ENCODE measurements at regions not wholly inside any gene's neighbourhood (a gene's known extent, or its start where the extent isn't known, plus 50 kb on each side); places are given as distances from the start of the nearest gene placed in this dataset.

DNA sequence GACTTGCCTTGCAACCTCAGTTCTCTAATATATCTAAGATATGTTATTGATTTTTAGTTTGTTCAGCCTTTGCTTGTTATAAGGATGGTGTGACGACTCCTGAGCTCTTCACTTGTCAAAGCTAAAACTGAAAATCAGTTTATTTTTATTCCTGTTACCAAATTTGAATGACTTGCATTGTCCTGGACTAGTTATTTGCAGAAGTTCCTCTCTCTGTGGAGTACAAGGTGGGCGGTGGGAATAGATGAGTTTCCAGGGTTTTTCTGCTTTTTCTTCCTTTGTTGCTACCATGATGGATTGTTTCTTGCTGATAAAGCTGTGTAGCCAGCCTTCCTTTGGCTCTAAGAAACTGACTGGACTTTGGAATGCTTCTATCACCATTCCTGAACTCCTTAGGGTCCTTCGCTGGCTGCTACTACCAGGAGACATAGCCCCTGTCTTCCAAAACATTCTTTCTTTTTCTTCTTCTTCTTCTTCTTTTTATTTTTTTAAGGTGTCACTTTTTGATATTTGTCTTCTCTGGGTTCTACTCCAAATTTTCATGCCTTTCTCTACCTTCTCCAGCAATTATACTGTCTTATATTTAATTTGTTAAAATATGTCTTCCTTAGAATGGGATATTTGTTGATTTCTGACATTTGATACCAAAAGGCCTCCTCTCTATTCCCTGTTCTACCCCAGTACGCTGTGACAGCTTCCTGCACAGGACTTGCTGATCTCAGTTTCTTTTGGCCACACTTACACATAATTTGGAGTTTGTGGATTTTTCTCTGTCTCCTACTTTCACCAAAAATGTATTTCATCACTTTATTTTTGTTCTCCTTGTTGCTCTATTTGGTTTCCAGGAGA, 145.1 kb upstream of the THRB start:
- DNase-seq (ENCODE audit: low spot score) (no peak), ATAC-seq (no peak)

DNA sequence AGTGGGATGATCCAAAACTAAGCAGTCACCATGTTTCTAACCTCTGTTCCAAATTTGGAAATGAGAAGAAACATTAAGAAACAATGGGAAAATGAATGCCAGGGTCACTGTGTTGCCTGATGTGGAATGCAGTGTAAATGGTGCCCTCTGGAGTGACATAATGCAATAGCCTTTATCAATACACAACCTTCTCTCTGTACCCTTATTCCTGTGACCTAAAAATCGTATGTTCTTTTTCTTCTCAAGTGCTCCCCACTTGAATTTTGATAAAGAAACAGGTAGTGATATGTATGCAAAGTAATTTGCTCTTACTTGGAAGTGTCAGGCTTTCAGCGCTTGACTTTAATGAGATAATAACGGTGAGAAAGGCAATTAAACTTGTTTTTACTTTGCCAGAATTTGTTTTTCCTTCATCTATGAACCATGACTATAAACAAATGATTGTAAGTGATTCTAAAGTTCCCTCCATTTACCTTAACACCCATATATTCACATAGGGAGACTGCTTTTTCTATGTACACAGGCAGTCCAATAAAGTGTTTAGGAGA, 145.8 kb upstream of the THRB start:
- no peak for DNase-seq (ENCODE audit: low spot score)
- peak; percentile 97 for ATAC-seq

DNA sequence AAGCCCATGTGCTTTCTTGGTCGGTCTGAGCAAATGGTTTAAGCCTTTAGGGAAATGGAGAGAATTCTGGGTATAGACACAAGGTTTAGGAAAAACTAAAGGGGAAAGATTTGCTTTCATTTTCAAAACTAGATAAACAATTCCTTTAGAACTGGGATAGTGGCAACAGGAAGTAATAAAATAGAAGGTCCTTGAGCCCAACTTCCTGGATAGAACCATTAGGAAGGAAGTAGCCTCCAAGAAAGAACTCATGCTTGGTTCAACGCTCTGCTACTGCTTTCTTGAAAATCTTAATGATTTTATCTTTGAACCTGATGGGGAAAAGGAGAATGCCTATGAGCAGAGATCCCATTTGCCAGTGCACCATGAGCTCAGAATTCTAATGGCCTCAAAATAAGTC, 147.0 kb upstream of the THRB start:
- ATAC-seq (no peak), DNase-seq (ENCODE audit: low spot score) (no peak)

DNA sequence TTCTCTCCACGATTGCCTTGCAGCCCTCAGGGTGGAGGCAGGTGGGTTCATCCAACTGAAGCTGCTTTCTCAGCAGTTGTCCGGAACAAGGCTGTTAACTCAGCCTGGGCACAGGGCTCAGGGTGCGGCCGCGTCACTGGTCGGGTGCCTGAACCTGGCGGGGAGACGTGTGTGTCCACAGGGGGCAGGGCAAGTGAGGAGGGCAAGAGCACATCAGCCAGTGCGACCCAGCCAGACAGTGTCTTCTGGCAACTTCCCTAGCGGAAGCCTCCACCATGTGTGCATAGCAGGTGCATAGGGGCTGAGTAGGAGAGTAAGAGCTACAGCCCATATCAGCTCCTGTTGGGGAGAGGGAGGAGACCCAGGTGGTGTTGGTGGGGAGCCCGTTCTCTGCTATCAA, 150.4 kb upstream of the THRB start:
- no peak for ATAC-seq
- DNase-seq (ENCODE audit: low spot score): no peak

DNA sequence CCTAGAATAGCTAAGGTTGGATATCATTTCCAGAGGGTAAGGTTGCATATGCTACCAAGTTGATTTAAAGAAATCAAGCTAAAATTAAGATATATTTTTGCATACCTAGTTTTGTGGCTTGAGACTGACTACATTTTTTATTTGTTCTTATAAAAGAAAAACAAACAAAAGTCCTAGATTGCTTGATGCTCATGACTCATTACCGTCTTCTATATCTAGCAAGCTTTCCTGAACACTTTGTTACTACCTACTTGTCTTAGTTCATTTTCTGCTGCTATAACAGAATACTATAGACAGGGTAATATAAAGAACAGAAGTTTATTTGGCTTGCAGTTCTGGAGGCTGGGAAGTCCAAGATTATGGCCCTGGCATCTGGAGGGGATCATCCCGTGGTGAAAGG, 152.1 kb upstream of the THRB start:
- no peak for ATAC-seq
- no peak for DNase-seq (ENCODE audit: low spot score)

DNA sequence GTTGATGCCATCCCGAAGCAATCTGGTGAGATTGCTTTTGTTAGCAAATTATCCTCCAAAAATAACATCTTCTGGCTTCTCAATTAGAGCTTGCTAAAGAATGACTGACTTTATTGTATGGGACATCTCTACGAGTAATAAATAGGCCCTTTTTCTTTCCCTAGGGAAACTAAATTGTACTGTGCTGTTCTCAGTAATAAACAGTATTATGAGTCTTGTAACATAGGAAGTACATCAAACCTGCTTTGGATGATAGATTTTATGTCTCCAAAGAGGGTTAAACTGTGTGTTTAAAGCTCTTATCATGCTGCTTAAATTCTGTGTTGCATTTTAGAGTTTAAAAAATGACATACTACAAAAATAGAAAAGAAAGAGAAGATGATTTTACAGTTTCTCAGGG, 153.4 kb upstream of the THRB start:
- DNase-seq (ENCODE audit: low spot score) (no peak), ATAC-seq (no peak)

DNA sequence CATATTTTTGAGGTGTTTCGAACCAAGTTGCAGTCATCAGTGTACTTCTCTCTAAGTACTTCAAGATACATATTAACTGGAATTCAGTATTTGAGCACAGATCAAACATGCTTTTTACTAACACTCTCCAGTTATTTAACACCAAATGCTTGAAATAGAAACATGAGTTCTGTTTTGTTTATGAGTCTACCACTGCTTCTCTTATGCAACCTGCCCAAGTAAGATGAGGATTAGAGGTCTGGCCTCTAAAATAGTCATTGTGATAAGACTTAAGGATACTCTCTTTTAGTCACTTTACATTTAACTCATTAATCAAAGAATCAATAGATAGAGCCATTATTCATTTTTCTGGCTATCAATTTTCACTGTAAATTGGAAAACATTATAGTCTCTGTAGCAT, 156.2 kb upstream of the THRB start:
- no peak for ATAC-seq
- DNase-seq (ENCODE audit: low spot score): no peak

DNA sequence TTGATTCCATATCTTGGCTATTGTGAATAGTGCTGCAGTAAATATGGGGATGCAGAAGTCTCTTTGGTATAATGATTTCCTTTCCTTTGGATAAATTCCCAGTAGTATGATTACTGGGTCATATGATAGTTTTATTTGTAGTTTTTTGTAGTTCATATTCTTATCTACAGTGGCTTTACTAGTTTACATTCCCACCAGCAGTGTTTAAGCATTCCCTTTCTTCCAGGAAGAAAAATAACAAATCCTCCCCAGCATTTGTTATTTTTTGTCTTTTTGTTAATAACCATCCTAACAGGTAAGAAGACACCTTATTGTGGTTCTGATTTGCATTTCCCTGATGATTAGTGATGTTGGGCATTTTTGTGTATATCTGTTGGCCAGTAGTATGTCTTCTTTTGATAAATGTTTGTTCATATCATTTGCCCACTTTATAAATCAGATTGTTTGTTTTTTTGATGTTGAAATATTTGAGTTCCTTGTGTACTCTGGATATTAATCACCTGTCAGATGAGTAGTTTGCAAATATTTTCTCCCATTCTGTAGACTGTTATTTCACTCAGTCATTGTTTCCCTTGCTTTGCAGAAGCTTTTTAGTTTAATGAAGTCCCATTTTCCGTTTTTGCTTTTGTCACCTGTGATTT, 163.3 kb upstream of the THRB start:
- DNase-seq (ENCODE audit: low spot score): no peak
- no peak for ATAC-seq

DNA sequence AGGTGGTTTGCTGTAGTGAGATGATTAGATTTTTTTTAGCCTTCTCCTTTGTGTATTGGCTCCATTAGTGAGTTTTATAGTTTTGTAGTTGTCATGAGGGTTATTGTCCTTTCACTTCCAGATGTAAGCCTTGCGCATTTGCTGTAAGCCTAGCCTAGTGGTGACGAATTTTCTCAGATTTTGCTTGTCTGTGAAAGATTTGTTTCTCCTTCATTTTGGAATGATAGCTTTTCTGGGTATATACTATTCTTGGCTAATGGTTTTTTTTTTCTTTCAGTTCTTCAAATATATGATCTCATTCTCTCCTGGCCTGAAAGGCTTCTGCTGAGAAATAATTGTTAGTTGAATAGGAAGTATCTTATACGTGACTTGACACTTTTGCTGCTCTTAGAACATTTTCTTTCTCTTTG, 166.5 kb upstream of the THRB start:
- DNase-seq (ENCODE audit: low spot score) (no peak), ATAC-seq (no peak)

DNA sequence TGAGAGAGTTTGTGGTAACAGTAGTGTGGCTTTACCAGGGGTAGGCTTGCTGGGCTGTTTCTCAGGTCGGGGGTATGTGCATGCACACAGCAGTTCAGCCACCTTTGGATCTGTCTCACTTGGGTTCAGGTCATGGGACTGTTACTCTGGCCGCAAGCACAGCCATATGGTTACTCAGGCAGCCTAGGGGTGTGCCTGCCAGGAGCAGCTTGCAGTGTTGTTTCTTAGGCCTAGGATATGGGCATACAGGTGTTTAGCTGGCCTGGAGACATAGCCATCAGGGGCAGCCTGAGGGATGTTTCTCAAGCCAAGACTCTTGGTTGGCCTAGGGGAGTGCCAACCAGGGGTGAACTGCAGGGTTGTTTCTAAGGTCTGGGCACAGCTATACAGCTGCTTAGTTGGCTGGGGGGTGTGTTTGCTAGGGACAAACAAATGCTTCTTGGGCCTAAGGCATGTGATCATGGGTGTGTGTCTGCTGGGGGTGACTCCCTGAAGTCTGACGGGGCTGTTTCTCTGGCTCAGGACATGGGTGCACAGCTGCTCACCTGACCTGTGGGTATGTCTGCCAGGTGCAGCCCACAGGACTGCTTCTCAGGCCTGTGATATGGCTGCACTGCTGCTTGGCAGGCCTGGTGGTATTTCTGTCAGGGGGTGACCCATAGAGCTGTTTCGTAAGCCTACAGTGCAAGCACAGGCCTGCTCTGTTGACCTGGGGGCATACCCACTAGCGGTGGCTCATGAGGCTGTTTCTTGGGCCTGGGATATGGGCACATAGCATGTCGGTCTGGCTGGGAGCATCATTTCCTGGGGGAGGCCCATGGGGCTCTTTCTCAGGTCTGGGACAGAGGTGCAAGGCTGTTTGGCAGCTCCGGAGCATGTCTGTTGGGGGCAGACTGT, 168.0 kb upstream of the THRB start:
- no peak for DNase-seq (ENCODE audit: low spot score)
- ATAC-seq: no peak

DNA sequence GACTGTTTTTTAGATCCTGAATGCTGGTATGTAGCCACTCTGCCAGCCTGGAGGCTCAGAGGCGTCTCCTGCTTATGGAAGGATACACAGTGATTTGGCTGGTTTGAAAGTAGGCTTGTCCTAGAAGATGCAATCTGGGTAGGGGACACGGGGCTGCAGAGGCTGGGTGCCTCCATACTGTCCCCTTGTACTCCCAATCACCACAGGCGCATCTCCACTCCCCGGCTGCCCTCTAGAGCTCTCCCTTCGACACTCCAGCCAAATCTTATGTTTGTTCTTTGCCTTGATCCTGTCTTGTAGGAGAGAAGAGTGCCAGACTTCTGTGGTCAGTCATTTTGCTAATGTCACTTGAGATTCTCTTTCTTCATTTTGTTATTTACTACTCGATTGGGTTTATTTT, 168.8 kb upstream of the THRB start:
- no peak for ATAC-seq

DNA sequence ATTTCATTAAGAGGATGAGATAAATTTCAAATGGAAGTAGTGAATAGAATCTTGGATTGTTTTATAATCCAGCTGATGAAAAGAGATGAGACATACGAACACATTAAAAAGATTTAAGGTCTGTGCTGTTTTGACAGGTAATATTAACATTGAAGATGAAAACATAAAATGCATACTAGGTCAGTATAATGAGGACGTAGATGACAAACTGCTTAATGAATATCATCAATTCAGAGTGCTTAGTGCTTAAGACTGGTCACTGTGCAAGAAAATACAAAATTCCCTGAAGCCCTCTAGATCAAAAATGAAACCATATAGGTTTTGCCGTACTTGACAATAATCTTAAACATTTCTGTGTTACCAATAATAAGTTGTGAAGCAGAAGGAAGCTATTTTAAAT, 173.4 kb upstream of the THRB start:
- ATAC-seq: no peak
- DNase-seq (ENCODE audit: low spot score): no peak

More for the DNA sequence above, 168.8 kb upstream of the THRB start:
- no peak for DNase-seq (ENCODE audit: low spot score)

DNA sequence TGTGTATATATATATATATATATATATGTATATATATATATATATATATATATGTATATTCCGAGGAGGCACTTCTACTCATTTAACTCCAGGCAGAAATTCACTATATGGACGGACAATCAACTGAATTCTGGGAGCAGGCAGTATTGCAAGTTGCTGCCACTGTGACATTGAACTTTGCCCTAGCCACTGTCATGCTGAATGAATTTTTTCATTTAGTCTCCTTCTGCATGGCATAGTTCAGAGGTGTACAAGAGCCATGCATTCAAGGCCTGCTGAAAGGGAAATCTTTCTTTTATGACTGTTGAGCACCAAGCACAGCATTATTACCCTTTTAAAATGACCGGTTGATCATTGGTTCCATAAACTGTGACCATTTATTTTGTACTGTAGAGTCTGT, 176.2 kb upstream of the THRB start:
- ATAC-seq (peak; percentile 76), DNase-seq (ENCODE audit: low spot score) (no peak)

DNA sequence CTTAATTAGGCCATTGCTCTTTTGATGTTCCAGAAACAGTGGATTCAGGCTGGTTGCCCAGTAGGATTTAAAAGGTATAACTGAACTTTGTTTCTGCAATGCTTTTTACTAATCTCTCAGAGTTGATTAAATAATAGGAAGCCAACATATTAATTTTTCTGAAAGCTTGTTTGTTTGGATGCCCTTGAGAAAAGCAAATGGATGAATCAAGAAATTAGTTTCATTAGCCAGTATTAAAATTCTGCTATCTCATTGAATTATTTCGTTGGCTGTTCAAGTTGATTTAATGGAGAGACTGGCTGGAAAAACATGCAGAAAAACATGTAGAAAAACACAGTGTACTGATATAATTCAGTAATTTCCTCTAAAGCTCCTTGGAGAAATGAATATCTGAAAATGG, 178.9 kb upstream of the THRB start:
- DNase-seq (ENCODE audit: low spot score): no peak
- ATAC-seq: peak; percentile 40

DNA sequence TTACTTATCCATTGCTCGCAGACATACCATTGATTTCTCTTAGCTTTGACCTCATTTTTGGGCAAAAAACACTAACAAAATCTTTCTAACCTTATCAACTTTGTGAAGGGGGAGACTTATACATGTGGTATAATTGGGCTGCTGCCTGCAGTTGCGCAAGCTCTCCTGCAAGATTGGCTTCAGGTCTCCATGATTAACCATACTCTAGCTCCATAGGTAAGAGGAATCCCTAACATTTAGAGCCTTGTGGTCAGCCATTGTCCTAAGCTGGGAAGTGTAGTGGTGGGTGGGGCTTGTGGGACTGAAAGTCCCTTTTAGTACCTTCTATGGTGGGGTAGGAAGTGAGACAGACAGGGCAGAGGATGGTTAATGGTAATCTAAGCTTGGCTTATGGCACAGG, 179.6 kb upstream of the THRB start:
- DNase-seq (ENCODE audit: low spot score) (no peak), ATAC-seq (no peak)

DNA sequence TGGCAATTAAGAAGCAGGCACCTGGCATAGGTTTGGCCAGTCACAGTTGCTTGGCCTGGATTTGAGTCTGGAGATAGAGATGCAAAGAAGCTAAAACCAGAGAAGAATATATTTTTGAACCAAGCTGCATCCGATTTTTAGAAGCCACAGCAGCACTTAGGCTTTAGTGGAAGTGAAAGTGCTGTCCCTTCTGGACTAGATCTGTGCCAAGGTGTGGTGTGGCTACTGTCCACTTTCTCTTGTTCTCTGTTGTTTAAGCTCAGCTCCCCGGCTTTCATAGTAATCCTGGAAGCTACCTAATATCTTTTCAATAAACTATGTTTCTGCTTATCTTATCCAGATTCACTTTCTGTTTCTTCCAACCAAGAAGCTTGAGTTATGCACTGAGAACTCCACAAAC, 183.4 kb upstream of the THRB start:
- no peak for DNase-seq (ENCODE audit: low spot score)
- ATAC-seq: peak; percentile 76

DNA sequence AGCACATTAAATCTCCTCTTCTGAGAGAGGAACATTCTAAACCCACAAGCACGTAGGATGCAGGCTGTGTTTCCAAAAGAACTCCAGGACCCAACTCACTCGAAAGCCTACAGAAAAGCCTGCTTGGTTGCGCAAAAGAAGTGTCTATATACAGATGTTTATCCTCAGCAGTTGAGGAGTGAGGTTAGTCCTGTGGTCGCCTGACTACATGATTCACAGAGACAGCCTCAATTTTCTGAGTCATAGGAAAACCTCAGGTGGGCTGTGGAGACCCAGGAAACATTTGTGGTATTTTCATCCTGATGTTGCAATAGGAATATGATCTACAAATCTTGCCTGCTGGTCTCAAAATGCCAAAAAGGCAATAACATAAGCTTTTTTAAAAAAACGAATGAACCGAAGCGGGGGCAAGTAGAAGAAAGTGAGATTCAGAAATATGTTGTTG, 183.8 kb upstream of the THRB start:
- DNase-seq (ENCODE audit: low spot score): no peak
- ATAC-seq: no peak

DNA sequence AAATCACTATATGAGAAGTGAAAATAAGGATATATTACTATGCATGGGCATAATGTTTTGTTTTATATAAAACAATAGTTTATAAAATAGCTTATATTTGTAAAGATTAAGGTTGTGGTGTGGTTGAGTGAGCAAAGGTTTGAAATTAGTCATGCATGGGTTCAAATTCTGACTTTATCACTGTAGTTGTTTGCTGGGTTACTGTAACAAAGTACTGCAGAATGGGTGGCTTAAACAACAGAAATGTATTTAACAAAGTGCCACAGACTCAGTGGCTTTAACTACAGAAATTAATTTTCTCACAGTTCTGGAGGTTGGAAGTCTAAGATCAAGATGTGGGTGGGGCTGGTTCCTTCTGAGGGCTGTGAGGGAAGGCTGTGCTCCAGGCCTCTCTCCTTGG, 184.8 kb upstream of the THRB start:
- DNase-seq (ENCODE audit: low spot score) (no peak), ATAC-seq (no peak)

DNA sequence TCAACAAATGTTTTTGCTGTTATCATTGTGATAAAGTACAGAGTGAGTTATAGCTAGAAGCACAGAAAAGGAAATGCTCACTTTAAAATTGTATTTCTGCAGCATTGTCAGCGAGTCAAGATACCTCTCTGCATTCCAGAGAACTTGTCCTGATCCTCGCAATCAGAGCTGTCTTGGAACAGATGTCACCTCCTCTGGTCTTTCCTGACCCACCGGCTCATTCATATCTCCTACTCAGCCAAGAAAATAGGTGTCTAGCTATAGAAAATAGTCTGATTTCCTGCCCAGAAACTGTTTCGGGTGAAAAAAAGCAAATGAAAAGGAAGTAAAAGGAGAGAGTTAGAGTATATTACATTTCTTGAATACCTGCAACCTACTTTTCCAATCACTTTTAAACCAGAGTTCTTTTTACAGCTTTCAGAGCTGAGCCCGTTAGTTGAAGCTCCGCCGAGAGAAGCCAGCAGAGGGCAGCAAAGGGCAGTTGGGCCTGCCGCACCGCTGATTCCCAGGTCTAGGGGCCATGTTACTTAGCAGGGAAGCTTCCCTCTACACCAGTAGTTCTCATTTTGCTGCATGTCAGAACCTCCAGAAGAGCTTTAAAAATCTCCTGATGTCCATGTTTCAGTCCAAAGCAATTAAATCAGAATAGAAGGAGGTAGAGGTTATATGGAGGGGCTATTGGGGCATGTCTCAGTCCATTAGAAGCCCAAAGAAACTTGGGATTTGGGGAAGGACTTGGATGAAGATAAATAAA, 185.7 kb upstream of the THRB start:
- ATAC-seq: peak; percentile 89
- DNase-seq (ENCODE audit: low spot score): peak; percentile 72

DNA sequence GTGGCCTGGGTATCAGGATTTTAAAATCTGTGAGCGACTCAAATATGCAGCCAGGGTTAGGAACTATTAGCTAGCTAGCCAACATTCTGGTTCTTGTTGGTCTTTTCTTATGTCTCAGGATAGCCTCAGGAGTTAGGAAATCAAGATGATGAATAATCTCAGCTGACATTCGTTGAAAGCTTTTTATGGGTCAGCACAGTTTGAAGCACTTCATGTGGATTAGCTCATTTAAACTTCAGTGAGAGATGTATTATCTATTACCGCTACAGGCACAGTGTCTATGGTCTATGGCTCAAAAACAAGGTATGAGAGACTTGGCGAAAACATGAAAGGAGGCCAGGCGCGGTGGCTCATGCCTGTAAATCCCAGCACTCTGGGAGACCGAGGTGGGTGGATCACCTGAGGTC, 187.5 kb upstream of the THRB start:
- DNase-seq (ENCODE audit: low spot score) (no peak), ATAC-seq (no peak)

DNA sequence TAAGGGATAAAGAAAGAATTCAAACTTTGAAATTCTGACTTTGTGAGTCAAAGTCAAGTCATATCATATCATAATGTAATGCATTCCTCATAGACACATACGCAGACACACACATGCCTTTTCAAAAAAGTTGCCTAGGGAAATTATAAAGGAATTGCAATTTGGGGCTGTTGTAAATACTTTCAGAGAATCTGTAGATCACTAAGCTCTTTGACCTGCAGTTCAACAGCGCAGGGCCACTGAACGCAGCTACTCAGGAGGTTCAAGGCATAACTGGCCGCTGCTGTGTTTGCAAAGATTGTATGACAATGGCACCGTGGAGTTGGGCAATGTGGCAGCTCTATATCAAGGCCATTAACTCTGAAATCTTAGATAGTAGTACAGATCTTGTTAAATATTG, 188.4 kb upstream of the THRB start:
- DNase-seq (ENCODE audit: low spot score) (peak; percentile 60), ATAC-seq (peak; percentile 84)
